ENCODE measurements at regions not wholly inside any gene's neighbourhood (a gene's known extent, or its start where the extent isn't known, plus 50 kb on each side); places are given as distances from the start of the nearest gene placed in this dataset.

- H3K27ac ChIP-seq (ENCODE audit: low read depth, low read length) = no peak overlapping the region
- no peaks in the 10 kb centered on the region for H3K79me2 ChIP-seq (ENCODE audit: control insufficient read depth, low read length)
- H3K27me3 ChIP-seq (ENCODE audit: control insufficient read depth, low read length) = no peaks in the 10 kb centered on the region
- H3F3A ChIP-seq (ENCODE audit: control insufficient read depth, insufficient read depth) = no peaks in the 10 kb centered on the region
- TF ChIP-seq EZH2phosphoT487 (IDR thresholded peaks at IDR 0.05; ENCODE audit: borderline replicate concordance, low read length) (no peak), CTCF (IDR thresholded peaks at IDR 0.05; ENCODE audit: low read depth, low read length, poor library complexity, severe bottlenecking) (no peak)
- H4K20me1 ChIP-seq (ENCODE audit: control insufficient read depth, insufficient read depth, low read depth, low read length) = no peaks in the 10 kb centered on the region
- no peaks in the 10 kb centered on the region for H3K9me3 ChIP-seq (ENCODE audit: control insufficient read depth, insufficient read depth, low read length)
- no peaks in the 10 kb centered on the region for H3K9me2 ChIP-seq (replicated peaks; ENCODE audit: control insufficient read depth, low read length)
- no peaks in the 10 kb centered on the region for H3K4me1 ChIP-seq (ENCODE audit: control insufficient read depth, low read length)
- no peak overlapping the region for H3K4me2 ChIP-seq (ENCODE audit: low read length)
- no peak overlapping the region for H3K4me3 ChIP-seq (ENCODE audit: low read length)
- H3K36me3 ChIP-seq (ENCODE audit: control insufficient read depth, low read length) = no peaks in the 10 kb centered on the region
These were observed 995.7 kb downstream of the GALC start for GRCh38 chr14:86997271-86997670.

GRCh38 chr14:86990396-86990795, 1002.6 kb downstream of the GALC start:
- no peaks in the 10 kb centered on the region for H3K9me2 ChIP-seq (replicated peaks; ENCODE audit: control insufficient read depth, low read length)
- no peaks in the 10 kb centered on the region for H3K4me1 ChIP-seq (ENCODE audit: control insufficient read depth, low read length)
- H3K4me3 ChIP-seq (ENCODE audit: low read length) = no peak overlapping the region
- H3K9me3 ChIP-seq (ENCODE audit: control insufficient read depth, insufficient read depth, low read length) = no peaks in the 10 kb centered on the region
- H3K27ac ChIP-seq (ENCODE audit: low read depth, low read length) = no peak overlapping the region
- no peak overlapping the region for H3K4me2 ChIP-seq (ENCODE audit: low read length)
- H4K20me1 ChIP-seq (ENCODE audit: control insufficient read depth, insufficient read depth, low read depth, low read length) = no peaks in the 10 kb centered on the region
- no peaks in the 10 kb centered on the region for H3K79me2 ChIP-seq (ENCODE audit: control insufficient read depth, low read length)
- H3F3A ChIP-seq (ENCODE audit: control insufficient read depth, insufficient read depth) = no peaks in the 10 kb centered on the region
- TF ChIP-seq EZH2phosphoT487 (IDR thresholded peaks at IDR 0.05; ENCODE audit: borderline replicate concordance, low read length) = no peak
- TF ChIP-seq CTCF (IDR thresholded peaks at IDR 0.05; ENCODE audit: low read depth, low read length, poor library complexity, severe bottlenecking) = no peak
- no peaks in the 10 kb centered on the region for H3K36me3 ChIP-seq (ENCODE audit: control insufficient read depth, low read length)
- no peaks in the 10 kb centered on the region for H3K27me3 ChIP-seq (ENCODE audit: control insufficient read depth, low read length)

GRCh38 chr14:86989285-86989684, 1003.7 kb downstream of the GALC start:
- Histone ChIP-seq H3K27ac (ENCODE audit: low read depth, low read length) (no peak overlapping the region), H3K27me3 (ENCODE audit: control insufficient read depth, low read length) (no peaks in the 10 kb centered on the region), H3K9me3 (ENCODE audit: control insufficient read depth, insufficient read depth, low read length) (no peaks in the 10 kb centered on the region), H3K79me2 (ENCODE audit: control insufficient read depth, low read length) (no peaks in the 10 kb centered on the region), H3K4me2 (ENCODE audit: low read length) (no peak overlapping the region), H3K4me3 (ENCODE audit: low read length) (no peak overlapping the region), H3K9me2 (replicated peaks; ENCODE audit: control insufficient read depth, low read length) (no peaks in the 10 kb centered on the region), H3K4me1 (ENCODE audit: control insufficient read depth, low read length) (no peaks in the 10 kb centered on the region), H3K36me3 (ENCODE audit: control insufficient read depth, low read length) (no peaks in the 10 kb centered on the region), H3F3A (ENCODE audit: control insufficient read depth, insufficient read depth) (no peaks in the 10 kb centered on the region), H4K20me1 (ENCODE audit: control insufficient read depth, insufficient read depth, low read depth, low read length) (no peaks in the 10 kb centered on the region)
- no peak for TF ChIP-seq CTCF (IDR thresholded peaks at IDR 0.05; ENCODE audit: low read depth, low read length, poor library complexity, severe bottlenecking)
- no peak for TF ChIP-seq EZH2phosphoT487 (IDR thresholded peaks at IDR 0.05; ENCODE audit: borderline replicate concordance, low read length)

GRCh38 chr14:86987966-86988365, 1005.0 kb downstream of the GALC start:
- no peaks in the 10 kb centered on the region for H3K36me3 ChIP-seq (ENCODE audit: control insufficient read depth, low read length)
- H3K4me1 ChIP-seq (ENCODE audit: control insufficient read depth, low read length) = no peaks in the 10 kb centered on the region
- no peaks in the 10 kb centered on the region for H3K27me3 ChIP-seq (ENCODE audit: control insufficient read depth, low read length)
- no peaks in the 10 kb centered on the region for H4K20me1 ChIP-seq (ENCODE audit: control insufficient read depth, insufficient read depth, low read depth, low read length)
- H3K27ac ChIP-seq (ENCODE audit: low read depth, low read length) = no peak overlapping the region
- H3K4me2 ChIP-seq (ENCODE audit: low read length) = no peak overlapping the region
- H3F3A ChIP-seq (ENCODE audit: control insufficient read depth, insufficient read depth) = no peaks in the 10 kb centered on the region
- H3K4me3 ChIP-seq (ENCODE audit: low read length) = no peak overlapping the region
- no peaks in the 10 kb centered on the region for H3K9me2 ChIP-seq (replicated peaks; ENCODE audit: control insufficient read depth, low read length)
- no peaks in the 10 kb centered on the region for H3K79me2 ChIP-seq (ENCODE audit: control insufficient read depth, low read length)
- H3K9me3 ChIP-seq (ENCODE audit: control insufficient read depth, insufficient read depth, low read length) = no peaks in the 10 kb centered on the region
- no peak for TF ChIP-seq CTCF (IDR thresholded peaks at IDR 0.05; ENCODE audit: low read depth, low read length, poor library complexity, severe bottlenecking)
- no peak for TF ChIP-seq EZH2phosphoT487 (IDR thresholded peaks at IDR 0.05; ENCODE audit: borderline replicate concordance, low read length)
